ENCODE measurements at regions not wholly inside any gene's neighbourhood (a gene's known extent, or its start where the extent isn't known, plus 50 kb on each side); places are given as distances from the start of the nearest gene placed in this dataset.

GRCh38 chr3:78139166-78139565, 1099.3 kb downstream of the ROBO2 start:
- DNase-seq (ENCODE audit: extremely low read depth, low read depth) = no peak

GRCh38 chr3:78140274-78140673, 1100.4 kb downstream of the ROBO2 start:
- DNase-seq (ENCODE audit: extremely low read depth, low read depth) = no peak

- DNase-seq (ENCODE audit: extremely low read depth, low read depth) = no peak
Measured at GRCh38 chr3:78140866-78141265, 1101.0 kb downstream of the ROBO2 start.

GRCh38 chr3:78141269-78141668, 1101.4 kb downstream of the ROBO2 start:
- DNase-seq (ENCODE audit: extremely low read depth, low read depth) = no peak

- DNase-seq (ENCODE audit: extremely low read depth, low read depth) = no peak
Measured at GRCh38 chr3:78143000-78143399, 1103.1 kb downstream of the ROBO2 start.

GRCh38 chr3:78148986-78149717, 1109.3 kb downstream of the ROBO2 start:
- DNase-seq (ENCODE audit: extremely low read depth, low read depth) = no peak

GRCh38 chr3:78153973-78154372, 1114.1 kb downstream of the ROBO2 start:
- DNase-seq (ENCODE audit: extremely low read depth, low read depth) = no peak

- no peak for DNase-seq (ENCODE audit: extremely low read depth, low read depth)
Measured at GRCh38 chr3:78154521-78155186, 1114.8 kb downstream of the ROBO2 start.

- DNase-seq (ENCODE audit: extremely low read depth, low read depth) = no peak
Measured at GRCh38 chr3:78161736-78162135, 1121.8 kb downstream of the ROBO2 start.

GRCh38 chr3:78163379-78163778, 1123.5 kb downstream of the ROBO2 start:
- no peak for DNase-seq (ENCODE audit: extremely low read depth, low read depth)

- no peak for DNase-seq (ENCODE audit: extremely low read depth, low read depth)
Measured at GRCh38 chr3:78165876-78166275, 1126.0 kb downstream of the ROBO2 start.

GRCh38 chr3:78174821-78175220, 1134.9 kb downstream of the ROBO2 start:
- no peak for DNase-seq (ENCODE audit: extremely low read depth, low read depth)

- no peak for DNase-seq (ENCODE audit: extremely low read depth, low read depth)
Measured at GRCh38 chr3:78176869-78177268, 1137.0 kb downstream of the ROBO2 start.

- no peak for DNase-seq (ENCODE audit: extremely low read depth, low read depth)
Measured at GRCh38 chr3:78177780-78178179, 1137.9 kb downstream of the ROBO2 start.

GRCh38 chr3:78178209-78178608, 1138.3 kb downstream of the ROBO2 start:
- DNase-seq (ENCODE audit: extremely low read depth, low read depth) = no peak

- DNase-seq (ENCODE audit: extremely low read depth, low read depth) = no peak
Measured at GRCh38 chr3:78178740-78179363, 1139.0 kb downstream of the ROBO2 start.

- DNase-seq (ENCODE audit: extremely low read depth, low read depth) = no peak
Measured at GRCh38 chr3:78183906-78184599, 1144.2 kb downstream of the ROBO2 start.

GRCh38 chr3:78186404-78186803, 1146.5 kb downstream of the ROBO2 start:
- DNase-seq (ENCODE audit: extremely low read depth, low read depth) = no peak

- DNase-seq (ENCODE audit: extremely low read depth, low read depth) = no peak
Measured at GRCh38 chr3:78201091-78201490, 1161.2 kb downstream of the ROBO2 start.

GRCh38 chr3:78204977-78205376, 1165.1 kb downstream of the ROBO2 start:
- DNase-seq (ENCODE audit: extremely low read depth, low read depth) = no peak

GRCh38 chr3:78221300-78221699, 1181.4 kb downstream of the ROBO2 start:
- DNase-seq (ENCODE audit: extremely low read depth, low read depth) = no peak

Measured in NCI-H460 (cell line).